ENCODE measurements at regions not wholly inside any gene's neighbourhood (a gene's known extent, or its start where the extent isn't known, plus 50 kb on each side); places are given as distances from the start of the nearest gene placed in this dataset.

GRCh38 chr4:152021788-152022438 lies 261.1 kb upstream of the GATB start:
- TF ChIP-seq EZH2phosphoT487 (IDR thresholded peaks at IDR 0.05; ENCODE audit: borderline replicate concordance, low read length) (no peak), CTCF (conservative IDR thresholded peaks at IDR 0.05; ENCODE audit: low read depth, low read length) (no peak), EZH2 (IDR thresholded peaks at IDR 0.05; ENCODE audit: low read length, unreplicated experiment) (no peak)

Data from PC-3 (cell line).